Esophagus muscularis mucosa (tissue), 3 donors: ENCODE measurements at regions not wholly inside any gene's neighbourhood (a gene's known extent, or its start where the extent isn't known, plus 50 kb on each side); places are given as distances from the start of the nearest gene placed in this dataset.
"Not testable (repeated sequence)": the region's sequence is repeated elsewhere in the genome, so short reads cannot be mapped to it uniquely, and the experiment has no call there.

ENCODE experiments used
- POLR2A ChIP-seq: fragments of 450-650 bp; IDR thresholded peaks from one replicate; pipeline ENCODE4 v1.6.1; 2017; ENCODE audit warnings: antibody characterized with exemption, moderate library complexity, mild to moderate bottlenecking, low read depth
- TF ChIP-seq, protein P1 (sequence below), 3 experiments: fragments of 200-600 bp in 2 of 3; fragments of 450-650 bp in 1 of 3; sonication (generic) in 2 of 3; IDR thresholded peaks; one replicate each; pipeline ENCODE4 v1.5.1; 2017 to 2019; ENCODE audit warnings: antibody characterized with exemption in 3 of 3, mild to moderate bottlenecking in 2 of 3, moderate library complexity in 1 of 3

DNA sequence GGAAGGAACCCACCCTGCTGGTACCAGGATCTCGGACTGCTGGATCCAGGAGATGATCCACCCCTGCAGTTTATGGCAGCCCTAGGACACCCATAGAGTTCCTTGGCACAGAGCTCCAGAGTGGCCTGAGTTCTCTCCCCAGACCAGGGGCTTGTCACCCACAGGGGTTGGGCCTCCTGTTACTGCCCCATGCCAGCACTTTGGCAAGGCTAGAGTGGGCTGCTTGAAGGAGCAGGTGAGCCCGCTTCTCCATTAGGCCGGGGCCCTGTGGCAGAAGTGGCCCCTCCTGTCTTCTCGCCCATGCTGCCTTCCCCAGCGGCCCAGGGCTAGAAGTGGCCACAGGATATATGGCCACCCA lies 1073.9 kb downstream of the RPIA start:
- TF ChIP-seq, protein P1, sequence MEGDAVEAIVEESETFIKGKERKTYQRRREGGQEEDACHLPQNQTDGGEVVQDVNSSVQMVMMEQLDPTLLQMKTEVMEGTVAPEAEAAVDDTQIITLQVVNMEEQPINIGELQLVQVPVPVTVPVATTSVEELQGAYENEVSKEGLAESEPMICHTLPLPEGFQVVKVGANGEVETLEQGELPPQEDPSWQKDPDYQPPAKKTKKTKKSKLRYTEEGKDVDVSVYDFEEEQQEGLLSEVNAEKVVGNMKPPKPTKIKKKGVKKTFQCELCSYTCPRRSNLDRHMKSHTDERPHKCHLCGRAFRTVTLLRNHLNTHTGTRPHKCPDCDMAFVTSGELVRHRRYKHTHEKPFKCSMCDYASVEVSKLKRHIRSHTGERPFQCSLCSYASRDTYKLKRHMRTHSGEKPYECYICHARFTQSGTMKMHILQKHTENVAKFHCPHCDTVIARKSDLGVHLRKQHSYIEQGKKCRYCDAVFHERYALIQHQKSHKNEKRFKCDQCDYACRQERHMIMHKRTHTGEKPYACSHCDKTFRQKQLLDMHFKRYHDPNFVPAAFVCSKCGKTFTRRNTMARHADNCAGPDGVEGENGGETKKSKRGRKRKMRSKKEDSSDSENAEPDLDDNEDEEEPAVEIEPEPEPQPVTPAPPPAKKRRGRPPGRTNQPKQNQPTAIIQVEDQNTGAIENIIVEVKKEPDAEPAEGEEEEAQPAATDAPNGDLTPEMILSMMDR (IDR thresholded peaks at IDR 0.05): not testable (repeated sequence)
- TF ChIP-seq POLR2A: not testable (repeated sequence)
